ENCODE measurements at regions not wholly inside any gene's neighbourhood (a gene's known extent, or its start where the extent isn't known, plus 50 kb on each side); places are given as distances from the start of the nearest gene placed in this dataset.

DNA sequence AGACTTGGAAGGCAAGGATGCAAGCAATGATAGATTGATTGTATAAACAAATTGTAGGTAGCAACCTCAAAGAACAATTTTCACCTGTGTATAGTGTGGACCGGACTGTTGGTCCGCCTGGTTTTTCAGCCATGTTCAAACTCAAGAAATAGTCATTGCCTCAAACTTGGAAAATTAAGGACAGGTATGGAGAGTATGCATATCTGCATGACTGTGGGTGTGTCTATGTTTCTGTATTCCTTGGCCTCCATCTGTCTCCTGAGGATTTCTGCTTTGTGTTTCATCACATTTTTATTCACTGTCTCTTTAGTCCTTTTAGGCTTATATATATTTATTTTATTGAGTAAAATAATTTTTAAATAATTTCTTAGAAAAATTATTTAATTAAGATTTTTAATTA, 53.9 kb upstream of the RASA2 start:
- in situ Hi-C loops (cut with HindIII; ENCODE audit: extremely low pct_ligation_motif_present, low pct_unique_long_range_greater_than_20kb) (no loop called here), intact Hi-C loops (cut with micrococcal nuclease; ENCODE audit: unreplicated experiment) (loop anchor here (1.0 to 2.0 kb wide), 2 partner anchors 20 to 72 kb away; no protein-coding TSS in a partner anchor)
- H2AFZ ChIP-seq (ENCODE audit: low read length), result no peak overlapping the region
- H3K4me2 ChIP-seq (ENCODE audit: low read depth, low read length), result peak overlapping the region; percentile 89
- peak overlapping the region; percentile 69 for H3K9ac ChIP-seq (ENCODE audit: insufficient read depth, low read depth, low read length)
- BruUV-seq (replicated peaks), result no TSS peak
- WGBS (ENCODE audit: low lambda C conversion rate), result 31% methylated on average over 2 of the region's 2 CpGs
- POLR2A ChIA-PET, result interaction anchor here (1.3 to 11.7 kb wide), 6 partner anchors 8 to 121 kb away, joined by 3 to 128 read pairs (median 26); partner anchors contain the start of gene ZBTB38
- TF ChIP-seq, protein P1, sequence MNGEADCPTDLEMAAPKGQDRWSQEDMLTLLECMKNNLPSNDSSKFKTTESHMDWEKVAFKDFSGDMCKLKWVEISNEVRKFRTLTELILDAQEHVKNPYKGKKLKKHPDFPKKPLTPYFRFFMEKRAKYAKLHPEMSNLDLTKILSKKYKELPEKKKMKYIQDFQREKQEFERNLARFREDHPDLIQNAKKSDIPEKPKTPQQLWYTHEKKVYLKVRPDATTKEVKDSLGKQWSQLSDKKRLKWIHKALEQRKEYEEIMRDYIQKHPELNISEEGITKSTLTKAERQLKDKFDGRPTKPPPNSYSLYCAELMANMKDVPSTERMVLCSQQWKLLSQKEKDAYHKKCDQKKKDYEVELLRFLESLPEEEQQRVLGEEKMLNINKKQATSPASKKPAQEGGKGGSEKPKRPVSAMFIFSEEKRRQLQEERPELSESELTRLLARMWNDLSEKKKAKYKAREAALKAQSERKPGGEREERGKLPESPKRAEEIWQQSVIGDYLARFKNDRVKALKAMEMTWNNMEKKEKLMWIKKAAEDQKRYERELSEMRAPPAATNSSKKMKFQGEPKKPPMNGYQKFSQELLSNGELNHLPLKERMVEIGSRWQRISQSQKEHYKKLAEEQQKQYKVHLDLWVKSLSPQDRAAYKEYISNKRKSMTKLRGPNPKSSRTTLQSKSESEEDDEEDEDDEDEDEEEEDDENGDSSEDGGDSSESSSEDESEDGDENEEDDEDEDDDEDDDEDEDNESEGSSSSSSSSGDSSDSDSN (CRISPR knock-in tag; IDR thresholded peaks at IDR 0.05), result no peak
- peak; percentile 36 for TF ChIP-seq RBM22 (optimal IDR thresholded peaks at IDR 0.05; ENCODE audit: low read length)
- ATAC-seq (no peak), DNase-seq (ENCODE audit: low spot score) (no peak), FAIRE-seq (no peak)
- no peaks in the 10 kb centered on the region for H3K9me3 ChIP-seq (ENCODE audit: low read length)
- H3K36me3 ChIP-seq (replicated peaks in 1 of 2; ENCODE audit: control insufficient read depth in 1 of 2, insufficient read depth in 2 of 2, low read length in 2 of 2), result peaks cover 4 to 13% of the 10 kb centered on the region in 2 experiments; a peak in 4 of 5 replicates
- CTCF ChIA-PET (ENCODE audit: low intra/inter-chr PET ratio, low total read pairs), result no interaction called here
- H3K27me3 ChIP-seq (ENCODE audit: control insufficient read depth in 1 of 2, insufficient read depth in 2 of 2, low read length in 2 of 2), result no peaks in the 10 kb centered on the region
- peaks cover 59% of the 10 kb centered on the region for H3K4me1 ChIP-seq (ENCODE audit: insufficient read depth, low read length)
- peaks cover 50% of the 10 kb centered on the region for H3K79me2 ChIP-seq (ENCODE audit: insufficient read depth, low read length)
- H4K20me1 ChIP-seq (ENCODE audit: insufficient read depth, low read length), result no peaks in the 10 kb centered on the region
- peak overlapping the region; percentile 46 to 58 (median 58); a peak in 5 of 6 replicates for H3K4me3 ChIP-seq (replicated peaks in 1 of 3; ENCODE audit: insufficient read depth in 1 of 3, low read depth in 2 of 3, low read length in 3 of 3)
- H3K27ac ChIP-seq (ENCODE audit: extremely low read length, insufficient read depth, low read length), result peak overlapping the region; percentile 95

DNA sequence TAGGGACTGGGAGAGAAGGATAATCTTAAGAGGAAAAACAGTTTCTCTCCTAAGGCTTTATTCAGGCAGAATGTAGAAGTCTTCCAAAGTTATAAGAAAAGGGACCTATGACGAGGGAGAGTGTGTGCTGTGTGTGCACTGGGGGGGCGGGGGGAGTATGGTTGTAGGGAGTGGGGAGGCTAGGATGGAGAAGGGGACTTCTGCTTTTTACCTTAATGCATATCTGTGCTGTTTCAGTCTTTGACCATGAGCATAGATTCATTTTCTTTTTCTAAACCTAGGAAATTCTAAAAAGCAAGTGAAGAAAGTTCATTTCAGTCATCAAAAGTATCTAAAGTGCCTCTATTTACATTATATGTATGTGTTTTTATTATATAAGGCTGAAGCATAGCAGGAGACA, 52.6 kb upstream of the RASA2 start:
- Histone ChIP-seq H3K27ac (ENCODE audit: extremely low read length, insufficient read depth, low read length) (peak overlapping the region; percentile 8), H3K36me3 (replicated peaks in 1 of 2; ENCODE audit: control insufficient read depth in 1 of 2, insufficient read depth in 2 of 2, low read length in 2 of 2) (peaks cover under 1 to 20% of the 10 kb centered on the region in 2 experiments; a peak in 3 of 5 replicates), H3K9me3 (ENCODE audit: low read length) (no peaks in the 10 kb centered on the region), H3K4me3 (replicated peaks in 1 of 3; ENCODE audit: insufficient read depth in 1 of 3, low read depth in 2 of 3, low read length in 3 of 3) (peak overlapping the region; percentile 5 to 58 (median 38); a peak in 4 of 6 replicates), H3K4me2 (ENCODE audit: low read depth, low read length) (peak overlapping the region; percentile 89), H2AFZ (ENCODE audit: low read length) (no peak overlapping the region), H3K27me3 (ENCODE audit: control insufficient read depth in 1 of 2, insufficient read depth in 2 of 2, low read length in 2 of 2) (no peaks in the 10 kb centered on the region), H3K4me1 (ENCODE audit: insufficient read depth, low read length) (peaks cover 55% of the 10 kb centered on the region), H3K9ac (ENCODE audit: insufficient read depth, low read depth, low read length) (peak overlapping the region; percentile 69), H3K79me2 (ENCODE audit: insufficient read depth, low read length) (peaks cover 53% of the 10 kb centered on the region), H4K20me1 (ENCODE audit: insufficient read depth, low read length) (no peaks in the 10 kb centered on the region)
- WGBS (ENCODE audit: low lambda C conversion rate), result 100% methylated on average over 2 of the region's 2 CpGs
- DNase-seq (ENCODE audit: low spot score), result no peak
- TF ChIP-seq MLX (CRISPR knock-in tag; IDR thresholded peaks at IDR 0.05) (no peak), RBFOX2 (IDR thresholded peaks at IDR 0.05; ENCODE audit: low read depth, low read length) (peak; percentile 40; the same call in 1 of the 2 replicates), HNRNPK (IDR thresholded peaks at IDR 0.05; ENCODE audit: low read depth, low read length, poor library complexity, severe bottlenecking) (peak; percentile 59)
- ChIA-PET POLR2A (interaction anchor here (1.3 to 1.5 kb wide), 2 partner anchors 9 to 34 kb away, joined by 3 read pairs; no protein-coding TSS in a partner anchor), CTCF (ENCODE audit: low intra/inter-chr PET ratio, low total read pairs) (no interaction called here)
- intact Hi-C loops (cut with micrococcal nuclease; ENCODE audit: unreplicated experiment), result no loop called here
- in situ Hi-C loops (cut with HindIII; ENCODE audit: extremely low pct_ligation_motif_present, low pct_unique_long_range_greater_than_20kb), result no loop called here
- no peak for ATAC-seq
- no TSS peak for BruUV-seq (replicated peaks)
- no peak for FAIRE-seq

Measured in HepG2 (cell line).